ENCODE measurements at regions not wholly inside any gene's neighbourhood (a gene's known extent, or its start where the extent isn't known, plus 50 kb on each side); places are given as distances from the start of the nearest gene placed in this dataset.

DNA sequence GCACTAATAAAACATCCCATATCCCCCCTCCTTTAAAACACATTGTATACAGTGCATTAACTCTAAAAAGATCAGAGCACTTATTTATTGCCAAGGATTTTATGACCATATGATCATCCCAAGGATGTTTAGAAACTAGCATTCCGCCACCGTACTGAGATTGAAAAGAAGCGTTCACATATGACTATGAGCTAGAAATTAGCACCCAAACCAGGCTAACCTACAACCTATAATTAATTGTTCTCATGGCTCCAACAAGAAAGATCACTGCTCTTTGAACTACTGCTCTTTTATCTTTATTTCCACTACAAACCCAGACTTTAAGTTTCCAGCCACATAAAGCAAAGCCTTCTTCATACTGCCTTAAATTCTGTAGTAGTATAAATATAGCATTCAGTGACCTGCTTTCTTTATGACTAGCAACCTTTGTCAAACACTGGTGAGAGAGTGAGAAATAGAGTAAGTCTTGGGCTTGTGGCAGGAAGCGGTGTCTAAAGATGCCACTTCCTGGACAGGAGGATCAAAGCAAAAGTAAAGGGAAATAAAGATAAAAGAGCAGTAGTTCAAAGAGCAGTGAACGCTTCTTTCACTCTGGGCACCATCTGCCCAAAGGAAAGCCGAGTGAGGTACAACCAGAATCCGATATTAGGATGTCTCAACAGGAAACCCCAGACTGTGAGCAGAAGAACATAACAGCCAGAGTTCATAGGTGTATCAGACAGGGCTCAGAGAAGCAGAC lies 151.1 kb upstream of the ERCC6L2 start (continued):
- TF ChIP-seq EGR1 (IDR thresholded peaks at IDR 0.05; ENCODE audit: borderline replicate concordance in 1 of 2, low read depth in 2 of 2, low read length in 2 of 2) (peak in 1 of 2 experiments; percentile 55; a peak in 1 of 3 replicates), ATF7 (IDR thresholded peaks at IDR 0.05; ENCODE audit: low read depth) (peak; percentile 66), JUNB (IDR thresholded peaks at IDR 0.05) (peak; percentile 95), IRF4 (IDR thresholded peaks at IDR 0.05; ENCODE audit: low read depth, low read length) (peak; percentile 93), PAX5 (IDR thresholded peaks at IDR 0.05; ENCODE audit: borderline replicate concordance, low read depth, low read length) (peak; percentile 79; the same call in 1 of the 2 replicates), EED (IDR thresholded peaks at IDR 0.05; ENCODE audit: low read depth) (peak; percentile 88), WRNIP1 (IDR thresholded peaks at IDR 0.05; ENCODE audit: borderline replicate concordance, low read depth, low read length) (no peak), RUNX3 (IDR thresholded peaks at IDR 0.05; ENCODE audit: low read length) (peak; percentile 99), MTA2 (IDR thresholded peaks at IDR 0.05; ENCODE audit: low read depth) (peak; percentile 71), MEF2B (IDR thresholded peaks at IDR 0.05; ENCODE audit: partially characterized antibody, poor library complexity, severe bottlenecking) (peak; percentile 82), KLF5 (IDR thresholded peaks at IDR 0.05; ENCODE audit: partially characterized antibody) (no peak), MEF2A (IDR thresholded peaks at IDR 0.05; ENCODE audit: insufficient read depth, low read depth, low read length) (peak; percentile 97), ZBED1 (IDR thresholded peaks at IDR 0.05; ENCODE audit: borderline replicate concordance) (peak; percentile 78; the same call in 1 of the 2 replicates), STAT3 (IDR thresholded peaks at IDR 0.05; ENCODE audit: low read depth, low read length) (0 out of 2 replicates have a peak, but pooled peaks have one; percentile 18), CREM (IDR thresholded peaks at IDR 0.05; ENCODE audit: low read depth) (peak; percentile 82), CREB1 (IDR thresholded peaks at IDR 0.05; ENCODE audit: low read depth) (peak; percentile 70), JUND (IDR thresholded peaks at IDR 0.05; ENCODE audit: low read depth, low read length) (peak; percentile 54; the same call in 1 of the 2 replicates), RB1 (IDR thresholded peaks at IDR 0.05; ENCODE audit: borderline replicate concordance) (no peak), ASH2L (IDR thresholded peaks at IDR 0.05; ENCODE audit: borderline replicate concordance, low read depth) (no peak)
- TF ChIP-seq, protein P1, sequence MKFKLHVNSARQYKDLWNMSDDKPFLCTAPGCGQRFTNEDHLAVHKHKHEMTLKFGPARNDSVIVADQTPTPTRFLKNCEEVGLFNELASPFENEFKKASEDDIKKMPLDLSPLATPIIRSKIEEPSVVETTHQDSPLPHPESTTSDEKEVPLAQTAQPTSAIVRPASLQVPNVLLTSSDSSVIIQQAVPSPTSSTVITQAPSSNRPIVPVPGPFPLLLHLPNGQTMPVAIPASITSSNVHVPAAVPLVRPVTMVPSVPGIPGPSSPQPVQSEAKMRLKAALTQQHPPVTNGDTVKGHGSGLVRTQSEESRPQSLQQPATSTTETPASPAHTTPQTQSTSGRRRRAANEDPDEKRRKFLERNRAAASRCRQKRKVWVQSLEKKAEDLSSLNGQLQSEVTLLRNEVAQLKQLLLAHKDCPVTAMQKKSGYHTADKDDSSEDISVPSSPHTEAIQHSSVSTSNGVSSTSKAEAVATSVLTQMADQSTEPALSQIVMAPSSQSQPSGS (IDR thresholded peaks at IDR 0.05; ENCODE audit: low read length), result peak; percentile 96
- TF ChIP-seq, protein P2, sequence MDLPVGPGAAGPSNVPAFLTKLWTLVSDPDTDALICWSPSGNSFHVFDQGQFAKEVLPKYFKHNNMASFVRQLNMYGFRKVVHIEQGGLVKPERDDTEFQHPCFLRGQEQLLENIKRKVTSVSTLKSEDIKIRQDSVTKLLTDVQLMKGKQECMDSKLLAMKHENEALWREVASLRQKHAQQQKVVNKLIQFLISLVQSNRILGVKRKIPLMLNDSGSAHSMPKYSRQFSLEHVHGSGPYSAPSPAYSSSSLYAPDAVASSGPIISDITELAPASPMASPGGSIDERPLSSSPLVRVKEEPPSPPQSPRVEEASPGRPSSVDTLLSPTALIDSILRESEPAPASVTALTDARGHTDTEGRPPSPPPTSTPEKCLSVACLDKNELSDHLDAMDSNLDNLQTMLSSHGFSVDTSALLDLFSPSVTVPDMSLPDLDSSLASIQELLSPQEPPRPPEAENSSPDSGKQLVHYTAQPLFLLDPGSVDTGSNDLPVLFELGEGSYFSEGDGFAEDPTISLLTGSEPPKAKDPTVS (IDR thresholded peaks at IDR 0.05; ENCODE audit: low read depth, low read length), result no peak
- TF ChIP-seq, protein P3, sequence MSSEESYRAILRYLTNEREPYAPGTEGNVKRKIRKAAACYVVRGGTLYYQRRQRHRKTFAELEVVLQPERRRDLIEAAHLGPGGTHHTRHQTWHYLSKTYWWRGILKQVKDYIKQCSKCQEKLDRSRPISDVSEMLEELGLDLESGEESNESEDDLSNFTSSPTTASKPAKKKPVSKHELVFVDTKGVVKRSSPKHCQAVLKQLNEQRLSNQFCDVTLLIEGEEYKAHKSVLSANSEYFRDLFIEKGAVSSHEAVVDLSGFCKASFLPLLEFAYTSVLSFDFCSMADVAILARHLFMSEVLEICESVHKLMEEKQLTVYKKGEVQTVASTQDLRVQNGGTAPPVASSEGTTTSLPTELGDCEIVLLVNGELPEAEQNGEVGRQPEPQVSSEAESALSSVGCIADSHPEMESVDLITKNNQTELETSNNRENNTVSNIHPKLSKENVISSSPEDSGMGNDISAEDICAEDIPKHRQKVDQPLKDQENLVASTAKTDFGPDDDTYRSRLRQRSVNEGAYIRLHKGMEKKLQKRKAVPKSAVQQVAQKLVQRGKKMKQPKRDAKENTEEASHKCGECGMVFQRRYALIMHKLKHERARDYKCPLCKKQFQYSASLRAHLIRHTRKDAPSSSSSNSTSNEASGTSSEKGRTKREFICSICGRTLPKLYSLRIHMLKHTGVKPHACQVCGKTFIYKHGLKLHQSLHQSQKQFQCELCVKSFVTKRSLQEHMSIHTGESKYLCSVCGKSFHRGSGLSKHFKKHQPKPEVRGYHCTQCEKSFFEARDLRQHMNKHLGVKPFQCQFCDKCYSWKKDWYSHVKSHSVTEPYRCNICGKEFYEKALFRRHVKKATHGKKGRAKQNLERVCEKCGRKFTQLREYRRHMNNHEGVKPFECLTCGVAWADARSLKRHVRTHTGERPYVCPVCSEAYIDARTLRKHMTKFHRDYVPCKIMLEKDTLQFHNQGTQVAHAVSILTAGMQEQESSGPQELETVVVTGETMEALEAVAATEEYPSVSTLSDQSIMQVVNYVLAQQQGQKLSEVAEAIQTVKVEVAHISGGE (CRISPR knock-in tag; IDR thresholded peaks at IDR 0.05), result no peak
